K562 (cell line): ENCODE measurements at regions not wholly inside any gene's neighbourhood (a gene's known extent, or its start where the extent isn't known, plus 50 kb on each side); places are given as distances from the start of the nearest gene placed in this dataset.

ENCODE experiments used
- ATAC-seq: fragments of 200-7000 bp; cut with Tn5 transposase; 3 replicates; pipeline ENCODE4 v1.9.1; 2020; ENCODE audit warnings: moderate library complexity
- BruUV-seq: library from RNA; stranded (reverse); fragments of 400-500 nt; replicated peaks from 2 replicates; lab custom pipeline; 2021; lab: Mats Ljungman, UMichigan
- CTCF ChIA-PET: fragments of 300-600 bp; formaldehyde crosslinking; extraction: SDS; loops from one replicate; lab custom pipeline; 2021; ENCODE audit warnings: low intra/inter-chr PET ratio; lab: Yijun Ruan, JAX
- POLR2A ChIA-PET: fragments of 300-600, 350-650 bp; sonication (Branson Sonifier 250); formaldehyde crosslinking; extraction: SDS; loops from one replicate; lab custom pipeline; 2021; ENCODE audit warnings: antibody characterized with exemption, inconsistent platforms; lab: Yijun Ruan, JAX
- DNase-seq, 4 experiments: peaks; one replicate each; pipeline versions ENCODE4 v3.0.0 to v3.0.0-alpha.2; 2011 to 2018; ENCODE audit warnings: low spot score in 3 of 4, mixed read lengths in 3 of 4; ENCODE audit errors: extremely low read depth in 1 of 4
- FAIRE-seq: peaks from 2 replicates; lab custom pipeline; 2011; peaks lifted over from hg19 to GRCh38; lab: Jason Lieb, UNC
- H2AFZ ChIP-seq: 2 replicates; pipeline ENCODE4 v1.6.0; 2011; ENCODE audit warnings: low read depth, low read length, control low read depth, inconsistent platforms
- H3K27ac ChIP-seq: fragments of 200-600 bp; 3 replicates; pipeline ENCODE4 v1.8.0; 2011; ENCODE audit warnings: low read depth, mild to moderate bottlenecking, control low read depth, inconsistent platforms, low read length, moderate library complexity, mixed read lengths; ENCODE audit errors: extremely low read depth
- H3K27me3 ChIP-seq, 2 experiments: fragments of 300-600 bp in 1 of 2; 2 replicates in 1 of 2; 3 replicates in 1 of 2; pipeline versions ENCODE4 v1.6.0 to v1.8.0; 2011; ENCODE audit warnings: inconsistent platforms in 2 of 2, low read length in 2 of 2, mild to moderate bottlenecking in 1 of 2, mixed read lengths in 1 of 2, moderate library complexity in 1 of 2; ENCODE audit not compliant: control insufficient read depth in 2 of 2, insufficient read depth in 2 of 2
- H3K36me3 ChIP-seq: fragments of 300-600 bp; 3 replicates; pipeline ENCODE4 v1.8.0; 2011; ENCODE audit warnings: mild to moderate bottlenecking, low read length, inconsistent platforms; ENCODE audit not compliant: control insufficient read depth, insufficient read depth
- H3K4me1 ChIP-seq, 2 experiments: fragments of 200-600 bp in 1 of 2; replicated peaks in 1 of 2; 2 replicates in 1 of 2; 3 replicates in 1 of 2; pipeline versions ENCODE4 v1.5.1 to v1.8.0; 2011; ENCODE audit warnings: inconsistent platforms in 2 of 2, low read length in 2 of 2, mild to moderate bottlenecking in 1 of 2, mixed read lengths in 1 of 2, moderate library complexity in 1 of 2; ENCODE audit not compliant: control insufficient read depth in 2 of 2, insufficient read depth in 2 of 2
- H3K4me2 ChIP-seq: 2 replicates; pipeline ENCODE4 v1.6.1; 2011; ENCODE audit warnings: low read length, control low read depth, inconsistent platforms, mixed read lengths; ENCODE audit not compliant: insufficient read depth
- H3K4me3 ChIP-seq: fragments of 200-600 bp; sonication (generic), shearing (Covaris generic); 2 replicates; pipeline ENCODE4 v1.5.1; 2016; ENCODE audit warnings: control low read depth, inconsistent platforms
- H3K79me2 ChIP-seq: fragments of 200-600 bp; 3 replicates; pipeline ENCODE4 v1.8.0; 2011; ENCODE audit warnings: low read length, inconsistent platforms; ENCODE audit not compliant: control insufficient read depth, insufficient read depth
- H3K9ac ChIP-seq, 2 experiments: 2 replicates each; pipeline versions ENCODE4 v1.6.0 to v1.6.1; 2011; ENCODE audit warnings: low read depth in 2 of 2, low read length in 2 of 2, control low read depth in 1 of 2, inconsistent platforms in 1 of 2, mild to moderate bottlenecking in 1 of 2, mixed read lengths in 1 of 2; ENCODE audit not compliant: insufficient read depth in 1 of 2
- H3K9me1 ChIP-seq: one replicate; pipeline ENCODE4 v1.6.0; 2011; ENCODE audit warnings: inconsistent platforms, mild to moderate bottlenecking, low read length, moderate library complexity; ENCODE audit not compliant: control insufficient read depth, insufficient read depth
- H3K9me3 ChIP-seq: replicated peaks from 2 replicates; pipeline ENCODE4 v1.5.1; 2011; ENCODE audit warnings: low read depth, low read length, inconsistent platforms; ENCODE audit not compliant: control insufficient read depth, insufficient read depth
- H4K20me1 ChIP-seq: replicated peaks from 2 replicates; pipeline ENCODE4 v1.6.1; 2011; ENCODE audit warnings: low read length, inconsistent platforms, mixed read lengths; ENCODE audit not compliant: control insufficient read depth, insufficient read depth
- GTF2E2 ChIP-seq: fragments of 200-800 bp; sonication (Bioruptor generic); IDR thresholded peaks from 2 replicates; pipeline ENCODE4 v1.6.1; 2016; ENCODE audit warnings: missing genetic modification characterization, missing compliant biosample characterization
- KAT2B ChIP-seq: IDR thresholded peaks from one replicate; pipeline ENCODE4 v1.6.1; 2012; ENCODE audit warnings: low read depth, mild to moderate bottlenecking, control low read depth, inconsistent platforms, low read length, moderate library complexity
- LEF1 ChIP-seq: fragments of 450-650 bp; IDR thresholded peaks from 2 replicates; pipeline ENCODE4 v1.6.1; 2016; ENCODE audit warnings: mild to moderate bottlenecking
- TFAP4 ChIP-seq: sonication (generic); formaldehyde crosslinking; IDR thresholded peaks from 2 replicates; pipeline ENCODE4 v1.8.0; 2022; ENCODE audit warnings: missing genetic modification reagents, mild to moderate bottlenecking, moderate library complexity, borderline replicate concordance
- ZNF436 ChIP-seq: fragments of 250-450, 450-650 bp; sonication (Bioruptor Pico); formaldehyde crosslinking; IDR thresholded peaks from 2 replicates; pipeline ENCODE4 v1.7.0; 2020; ENCODE audit warnings: mild to moderate bottlenecking
- WGBS: fragments of 100-300 bp; shearing (Covaris generic); methylation state at CpG from one replicate; pipeline ENCODE4 v1.1.6; 2016; ENCODE audit warnings: low coverage, mixed read lengths; ENCODE audit not compliant: insufficient coverage; ENCODE audit errors: missing lambda C conversion rate; 5-methylcytosine and 5-hydroxymethylcytosine counted together
- in situ Hi-C: fragments of 300-500 bp; cut with MboI; formaldehyde crosslinking; loops from 4 replicates; pipeline ENCODE4 v1.15.0; 2018; ENCODE audit warnings: inconsistent platforms, mixed read lengths
- intact Hi-C: fragments of 100-400 bp; cut with micrococcal nuclease; formaldehyde crosslinking; loops from 2 replicates; pipeline ENCODE4 v1.14.2; 2022

- Histone ChIP-seq H3K27ac (no peak overlapping the region), H3K9ac (no peak overlapping the region), H3K9me1 (no peaks in the 10 kb centered on the region), H3K4me2 (no peak overlapping the region), H3K27me3 (no peaks in the 10 kb centered on the region; a peak in 1 of 5 replicates), H4K20me1 (no peaks in the 10 kb centered on the region), H3K36me3 (no peaks in the 10 kb centered on the region), H2AFZ (no peak overlapping the region), H3K79me2 (no peaks in the 10 kb centered on the region), H3K4me1 (no peaks in the 10 kb centered on the region), H3K9me3 (no peaks in the 10 kb centered on the region), H3K4me3 (no peak overlapping the region)
- ChIA-PET CTCF (no interaction called here), POLR2A (no interaction called here)
- WGBS = 0% methylated on average over 7 of the region's 7 CpGs
- intact Hi-C loops (no loop called here), in situ Hi-C loops (loop anchor here (25.0 kb wide), 1 partner anchor 1255 kb away; no protein-coding TSS in a partner anchor)
- ATAC-seq (no peak), DNase-seq (no peak), FAIRE-seq (no peak)
- no TSS peak for BruUV-seq
- no peak for TF ChIP-seq GTF2E2 (tag)
- TF ChIP-seq TFAP4 (CRISPR knock-in tag) = no peak
- no peak for TF ChIP-seq LEF1
- no peak for TF ChIP-seq ZNF436 (CRISPR knock-in tag)
Observed at GRCh38 chr7:70942791-70943190, 189.2 kb upstream of the GALNT17 start.

- no peak overlapping the region for H2AFZ ChIP-seq
- H3K4me2 ChIP-seq = no peak overlapping the region
- no peak overlapping the region for H3K9ac ChIP-seq
- no peaks in the 10 kb centered on the region for H4K20me1 ChIP-seq
- ATAC-seq (no peak), DNase-seq (no peak), FAIRE-seq (no peak)
- intact Hi-C loops = no loop called here
- H3K9me3 ChIP-seq = no peaks in the 10 kb centered on the region
- H3K36me3 ChIP-seq = no peaks in the 10 kb centered on the region
- in situ Hi-C loops = loop anchor here (25.0 kb wide), 1 partner anchor 1257 kb away; no protein-coding TSS in a partner anchor
- H3K27ac ChIP-seq = no peak overlapping the region
- H3K4me1 ChIP-seq = no peaks in the 10 kb centered on the region
- WGBS = 0% methylated on average over 4 of the region's 4 CpGs
- POLR2A ChIA-PET = interaction anchor here (0.6 to 1.2 kb wide), 2 partner anchors 9 to 187 kb away, joined by 3 read pairs; no protein-coding TSS in a partner anchor
- CTCF ChIA-PET = no interaction called here
- no peak overlapping the region for H3K4me3 ChIP-seq
- H3K79me2 ChIP-seq = no peaks in the 10 kb centered on the region
- H3K9me1 ChIP-seq = no peaks in the 10 kb centered on the region
- H3K27me3 ChIP-seq = no peaks in the 10 kb centered on the region
- BruUV-seq = no TSS peak
- no peak for TF ChIP-seq KAT2B
Observed at GRCh38 chr7:70944516-70944915, 187.4 kb upstream of the GALNT17 start.
